GM12874 (cell line): ENCODE measurements at regions not wholly inside any gene's neighbourhood (a gene's known extent, or its start where the extent isn't known, plus 50 kb on each side); places are given as distances from the start of the nearest gene placed in this dataset.

Experiments
- CTCF ChIP-seq: IDR thresholded peaks from 2 replicates; pipeline ENCODE4 v1.5.1; 2011; ENCODE audit warnings: low read depth, mild to moderate bottlenecking, control low read depth, low read length, moderate library complexity; ENCODE audit not compliant: insufficient read depth

GRCh38 chr4:181529537-181529936, 713.7 kb upstream of the TENM3 start:
- TF ChIP-seq CTCF = no peak

GRCh38 chr4:181536196-181536746, 706.9 kb upstream of the TENM3 start:
- no peak for TF ChIP-seq CTCF

GRCh38 chr4:181536811-181537434, 706.3 kb upstream of the TENM3 start:
- no peak for TF ChIP-seq CTCF

GRCh38 chr4:181538431-181538830, 704.8 kb upstream of the TENM3 start:
- no peak for TF ChIP-seq CTCF

GRCh38 chr4:181541396-181541795, 701.8 kb upstream of the TENM3 start:
- TF ChIP-seq CTCF = no peak

GRCh38 chr4:181548873-181549575, 694.2 kb upstream of the TENM3 start:
- TF ChIP-seq CTCF = no peak

GRCh38 chr4:181549576-181550188, 693.5 kb upstream of the TENM3 start:
- TF ChIP-seq CTCF = no peak
